Left ventricle myocardium inferior (tissue), 1 donor: ENCODE measurements at regions not wholly inside any gene's neighbourhood (a gene's known extent, or its start where the extent isn't known, plus 50 kb on each side); places are given as distances from the start of the nearest gene placed in this dataset.
"Not testable (repeated sequence)": the region's sequence is repeated elsewhere in the genome, so short reads cannot be mapped to it uniquely, and the experiment has no call there.

Source experiments
- DNase-seq: peaks from one replicate; pipeline ENCODE4 v3.0.0-alpha.2; 2020
- H3K27ac ChIP-seq: fragments of 200-600 bp; replicated peaks from 2 replicates; pipeline ENCODE4 v1.8.0; 2021
- H3K27me3 ChIP-seq: fragments of 200-600 bp; 2 replicates; pipeline ENCODE4 v1.8.0; 2021; ENCODE audit warnings: low read depth
- H3K36me3 ChIP-seq: fragments of 200-600 bp; 2 replicates; pipeline ENCODE4 v1.8.0; 2021
- H3K4me1 ChIP-seq: fragments of 200-600 bp; 2 replicates; pipeline ENCODE4 v1.8.0; 2021
- H3K4me3 ChIP-seq: fragments of 200-600 bp; 2 replicates; pipeline ENCODE4 v1.8.0; 2021; ENCODE audit warnings: mild to moderate bottlenecking, moderate library complexity
- H3K9me3 ChIP-seq: fragments of 200-600 bp; replicated peaks from 2 replicates; pipeline ENCODE4 v1.8.0; 2021
- CTCF ChIP-seq: fragments of 200-600 bp; IDR thresholded peaks from 2 replicates; pipeline ENCODE4 v1.8.0; 2021; ENCODE audit warnings: antibody characterized with exemption, mild to moderate bottlenecking, borderline replicate concordance
- intact Hi-C: fragments of 100-400 bp; cut with micrococcal nuclease; formaldehyde crosslinking; loops from one replicate; pipeline ENCODE4 v1.11.0; 2022
- donor health status: DM: no; HTN: yes; CAD: no; lungs with severe emphysema.

- Histone ChIP-seq H3K9me3 (no peaks in the 10 kb centered on the region), H3K4me3 (no peak overlapping the region)
- intact Hi-C loops = no loop called here
Observed at GRCh38 chr1:38166461-38166860, 119.9 kb upstream of the POU3F1 start.

GRCh38 chr1:38153778-38154470, 107.3 kb upstream of the POU3F1 start:
- Histone ChIP-seq H3K27me3 (peaks cover 44% of the 10 kb centered on the region), H3K27ac (no peak overlapping the region), H3K4me1 (peaks cover 7% of the 10 kb centered on the region), H3K4me3 (no peak overlapping the region), H3K36me3 (no peaks in the 10 kb centered on the region), H3K9me3 (peaks cover 13% of the 10 kb centered on the region)
- no peak for TF ChIP-seq CTCF
- DNase-seq = no peak
- intact Hi-C loops = no loop called here

More at GRCh38 chr1:38166461-38166860, 119.9 kb upstream of the POU3F1 start:
- peaks cover 47% of the 10 kb centered on the region for H3K27me3 ChIP-seq
- no peak for TF ChIP-seq CTCF
- H3K27ac ChIP-seq = no peak overlapping the region
- no peaks in the 10 kb centered on the region for H3K4me1 ChIP-seq
- no peak for DNase-seq
- no peaks in the 10 kb centered on the region for H3K36me3 ChIP-seq

GRCh38 chr1:38153066-38153777, 106.6 kb upstream of the POU3F1 start:
- Histone ChIP-seq H3K36me3 (no peaks in the 10 kb centered on the region), H3K9me3 (peaks cover 13% of the 10 kb centered on the region), H3K4me1 (peaks cover 7% of the 10 kb centered on the region), H3K27me3 (peaks cover 37% of the 10 kb centered on the region), H3K4me3 (no peak overlapping the region), H3K27ac (no peak overlapping the region)
- intact Hi-C loops = no loop called here
- DNase-seq = no peak
- TF ChIP-seq CTCF = no peak

GRCh38 chr1:38152351-38153065, 105.9 kb upstream of the POU3F1 start:
- H3K9me3 ChIP-seq = peaks cover 13% of the 10 kb centered on the region
- intact Hi-C loops = no loop called here
- H3K4me3 ChIP-seq = no peak overlapping the region
- no peak for DNase-seq
- H3K27ac ChIP-seq = no peak overlapping the region
- TF ChIP-seq CTCF = peak; percentile 41
- H3K27me3 ChIP-seq = peaks cover 30% of the 10 kb centered on the region
- H3K4me1 ChIP-seq = peaks cover 7% of the 10 kb centered on the region
- no peaks in the 10 kb centered on the region for H3K36me3 ChIP-seq

DNA sequence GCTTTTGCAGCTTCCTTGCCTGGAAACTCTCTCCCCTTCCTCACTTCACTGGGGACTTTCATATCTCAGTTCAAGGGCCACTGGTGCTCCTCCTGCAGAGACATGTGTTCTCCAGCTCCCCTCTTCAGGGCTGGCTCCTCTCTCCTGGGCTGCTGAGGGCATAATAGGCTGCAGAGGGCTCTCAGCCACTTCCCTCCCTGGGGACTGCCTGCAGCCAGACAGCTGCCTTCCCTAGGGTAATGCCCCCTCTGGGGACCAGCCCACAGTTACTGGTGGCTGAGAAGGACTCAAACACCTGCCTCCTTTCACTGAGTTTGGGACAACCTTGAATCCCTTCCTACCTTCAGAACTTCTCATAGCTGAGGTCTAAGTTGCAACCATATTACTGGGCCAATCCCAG, 104.8 kb upstream of the POU3F1 start:
- H3K27ac ChIP-seq = no peak overlapping the region
- peaks cover 26% of the 10 kb centered on the region for H3K27me3 ChIP-seq
- no peak overlapping the region for H3K4me3 ChIP-seq
- no peaks in the 10 kb centered on the region for H3K36me3 ChIP-seq
- peaks cover 22% of the 10 kb centered on the region for H3K9me3 ChIP-seq
- TF ChIP-seq CTCF = no peak
- DNase-seq = no peak
- intact Hi-C loops = no loop called here
- H3K4me1 ChIP-seq = peaks cover 7% of the 10 kb centered on the region

GRCh38 chr1:38146079-38146478, 99.5 kb upstream of the POU3F1 start:
- H3K36me3 ChIP-seq, H3K4me1 ChIP-seq, H3K27ac ChIP-seq, intact Hi-C loops, DNase-seq, H3K4me3 ChIP-seq: not testable (repeated sequence)
- H3K9me3 ChIP-seq = peaks cover 25% of the 10 kb centered on the region
- peaks cover 47% of the 10 kb centered on the region for H3K27me3 ChIP-seq
